DOHH2 (cell line): ENCODE measurements at regions not wholly inside any gene's neighbourhood (a gene's known extent, or its start where the extent isn't known, plus 50 kb on each side); places are given as distances from the start of the nearest gene placed in this dataset.

Experiments used
- CTCF ChIP-seq: fragments of 200-600 bp; sonication (generic); IDR thresholded peaks from one replicate; pipeline ENCODE4 v1.5.1; 2014; ENCODE audit warnings: antibody characterized with exemption, mild to moderate bottlenecking, low read depth, low read length; ENCODE audit not compliant: poor library complexity, severe bottlenecking
- EZH2phosphoT487 ChIP-seq: fragments of 200-600 bp; sonication (generic); IDR thresholded peaks from 2 replicates; pipeline ENCODE4 v1.6.1; 2017; ENCODE audit warnings: borderline replicate concordance, mild to moderate bottlenecking, antibody characterized with exemption, low read length, moderate library complexity, mixed read lengths

- TF ChIP-seq CTCF (no peak), EZH2phosphoT487 (no peak)
Measured at GRCh38 chr4:13289391-13289790, 194.7 kb downstream of the RAB28 start.
